Duodenal mucosa (tissue), 2 donors: ENCODE measurements at regions not wholly inside any gene's neighbourhood (a gene's known extent, or its start where the extent isn't known, plus 50 kb on each side); places are given as distances from the start of the nearest gene placed in this dataset.

Source experiments
- H3K27ac ChIP-seq: one replicate; pipeline ENCODE4 v1.7.0; 2013; ENCODE audit warnings: low read depth, low read length
- H3K27me3 ChIP-seq, 2 donors: one replicate each; pipeline ENCODE4 v1.7.0; 2013; ENCODE audit warnings: low read length in 2 of 2, control low read depth in 1 of 2; ENCODE audit not compliant: insufficient read depth in 2 of 2, control insufficient read depth in 1 of 2
- H3K36me3 ChIP-seq, 2 donors: one replicate each; pipeline ENCODE4 v1.7.0; 2013; ENCODE audit warnings: low read length in 2 of 2, control low read depth in 1 of 2; ENCODE audit not compliant: insufficient read depth in 2 of 2, control insufficient read depth in 1 of 2
- H3K4me1 ChIP-seq, 2 donors: one replicate each; pipeline ENCODE4 v1.7.0; 2013; ENCODE audit warnings: low read length in 2 of 2, control low read depth in 1 of 2; ENCODE audit not compliant: insufficient read depth in 2 of 2, control insufficient read depth in 1 of 2
- H3K4me3 ChIP-seq, 2 donors: one replicate each; pipeline ENCODE4 v1.7.0; 2013; ENCODE audit warnings: low read length in 2 of 2, low read depth in 1 of 2
- H3K9ac ChIP-seq, 2 donors: one replicate each; pipeline ENCODE4 v1.7.0; 2013; ENCODE audit warnings: low read length in 2 of 2, low read depth in 1 of 2
- H3K9me3 ChIP-seq, 2 donors: one replicate each; pipeline ENCODE4 v1.7.0; 2013; ENCODE audit warnings: low read length in 2 of 2, control low read depth in 1 of 2; ENCODE audit not compliant: control insufficient read depth in 1 of 2

DNA sequence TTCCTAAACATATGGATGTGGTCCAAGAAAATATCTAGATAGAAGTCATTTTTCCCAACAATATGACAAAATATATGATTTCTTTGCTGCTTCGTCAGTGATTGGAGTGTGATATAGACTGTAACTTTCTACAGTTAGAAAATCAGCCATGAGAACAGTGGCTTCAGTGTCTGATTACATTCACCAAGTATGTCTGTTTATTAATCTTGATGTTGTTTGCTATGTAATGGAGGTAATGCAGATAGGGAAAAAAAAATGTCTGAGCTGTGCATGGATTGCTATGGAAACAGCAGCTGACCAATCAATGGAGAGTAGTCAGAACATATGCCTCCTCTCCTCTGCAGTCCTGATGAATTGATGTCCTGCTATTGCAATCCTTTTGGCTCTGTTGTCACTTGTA, 72.3 kb upstream of the GAP43 start:
- Histone ChIP-seq H3K27me3 (no peaks in the 10 kb centered on the region), H3K27ac (no peak overlapping the region), H3K4me3 (no peak overlapping the region)

DNA sequence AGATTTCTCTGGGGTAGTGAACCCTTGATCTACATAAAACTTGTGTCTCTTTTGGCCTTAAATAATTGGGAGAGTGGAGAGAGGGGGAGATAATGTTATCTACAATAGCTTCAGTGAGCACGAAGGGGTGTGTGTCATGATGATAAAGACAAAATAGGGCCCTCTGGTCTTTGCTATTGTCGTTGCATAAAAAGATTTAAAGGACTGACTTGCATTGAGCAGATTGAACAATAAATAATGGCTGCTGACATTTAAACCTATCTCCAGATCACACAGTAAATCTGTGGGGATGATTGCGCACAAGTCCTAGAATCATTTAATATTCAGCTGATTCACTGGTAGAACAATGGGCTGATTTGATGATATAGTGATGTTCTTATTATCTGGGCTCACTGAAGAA, 71.3 kb upstream of the GAP43 start:
- H3K9me3 ChIP-seq = no peaks in the 10 kb centered on the region
- H3K4me1 ChIP-seq = no peaks in the 10 kb centered on the region

More for the DNA sequence above, 72.3 kb upstream of the GAP43 start:
- H3K36me3 ChIP-seq = no peaks in the 10 kb centered on the region
- H3K4me1 ChIP-seq = no peaks in the 10 kb centered on the region
- no peak overlapping the region for H3K9ac ChIP-seq
- H3K9me3 ChIP-seq = no peaks in the 10 kb centered on the region

DNA sequence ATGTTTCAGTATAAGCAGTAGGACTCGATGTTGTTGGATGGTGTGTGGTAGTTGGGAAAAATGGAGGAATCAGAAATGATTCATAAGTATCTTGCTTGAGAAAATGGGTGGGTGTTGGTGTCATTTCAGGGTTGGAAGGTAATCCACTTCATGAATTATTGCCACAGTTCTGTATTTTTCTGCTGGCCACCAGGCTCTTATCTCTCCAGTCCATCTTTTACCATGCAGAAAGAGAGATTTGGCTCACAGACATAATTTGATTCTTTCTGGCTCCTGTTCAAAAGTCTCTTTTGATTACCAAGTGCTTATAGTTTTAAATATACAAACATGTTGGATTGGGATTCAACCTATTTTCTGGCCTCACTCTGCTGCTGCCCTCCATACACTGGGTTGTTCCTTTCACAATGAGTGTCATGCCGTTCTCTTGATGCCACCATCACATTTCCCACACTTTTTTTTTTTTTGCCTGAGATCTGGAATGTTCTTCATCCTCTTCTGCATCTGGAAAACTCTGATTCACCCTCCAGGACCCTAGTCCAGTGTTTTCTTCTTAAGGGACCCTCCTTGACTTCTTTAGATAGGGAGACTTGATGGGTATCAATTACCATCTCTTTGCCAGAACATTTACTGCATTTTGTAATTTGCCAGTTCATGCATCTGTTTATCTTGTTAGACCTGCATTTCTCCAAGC, 69.4 kb upstream of the GAP43 start:
- no peaks in the 10 kb centered on the region for H3K36me3 ChIP-seq
- H3K4me1 ChIP-seq = no peaks in the 10 kb centered on the region
- H3K27me3 ChIP-seq = no peaks in the 10 kb centered on the region
- no peak overlapping the region for H3K9ac ChIP-seq
- H3K4me3 ChIP-seq = no peak overlapping the region
- no peak overlapping the region for H3K27ac ChIP-seq
- no peaks in the 10 kb centered on the region for H3K9me3 ChIP-seq

More for the DNA sequence above, 71.3 kb upstream of the GAP43 start:
- no peaks in the 10 kb centered on the region for H3K27me3 ChIP-seq
- no peak overlapping the region for H3K4me3 ChIP-seq
- H3K36me3 ChIP-seq = no peaks in the 10 kb centered on the region
- H3K27ac ChIP-seq = no peak overlapping the region
- H3K9ac ChIP-seq = no peak overlapping the region

DNA sequence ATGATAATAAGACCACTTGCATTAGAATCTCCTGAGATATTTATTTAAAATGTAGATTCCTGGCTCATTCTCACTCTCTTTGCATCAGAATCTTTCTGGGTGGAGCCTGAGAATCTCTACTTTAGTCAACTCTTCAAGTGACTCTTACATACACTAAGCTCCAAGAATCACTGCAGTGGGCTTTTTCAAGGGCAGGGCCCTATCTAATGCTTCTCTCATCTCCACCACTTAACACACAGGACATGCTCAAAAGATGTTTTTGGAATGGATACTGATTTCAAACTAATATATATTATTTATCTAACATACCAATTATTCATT, 68.9 kb upstream of the GAP43 start:
- H3K36me3 ChIP-seq = no peaks in the 10 kb centered on the region
- no peak overlapping the region for H3K4me3 ChIP-seq
- H3K9ac ChIP-seq = no peak overlapping the region
- no peaks in the 10 kb centered on the region for H3K4me1 ChIP-seq
- no peaks in the 10 kb centered on the region for H3K27me3 ChIP-seq
- no peak overlapping the region for H3K27ac ChIP-seq
- no peaks in the 10 kb centered on the region for H3K9me3 ChIP-seq

DNA sequence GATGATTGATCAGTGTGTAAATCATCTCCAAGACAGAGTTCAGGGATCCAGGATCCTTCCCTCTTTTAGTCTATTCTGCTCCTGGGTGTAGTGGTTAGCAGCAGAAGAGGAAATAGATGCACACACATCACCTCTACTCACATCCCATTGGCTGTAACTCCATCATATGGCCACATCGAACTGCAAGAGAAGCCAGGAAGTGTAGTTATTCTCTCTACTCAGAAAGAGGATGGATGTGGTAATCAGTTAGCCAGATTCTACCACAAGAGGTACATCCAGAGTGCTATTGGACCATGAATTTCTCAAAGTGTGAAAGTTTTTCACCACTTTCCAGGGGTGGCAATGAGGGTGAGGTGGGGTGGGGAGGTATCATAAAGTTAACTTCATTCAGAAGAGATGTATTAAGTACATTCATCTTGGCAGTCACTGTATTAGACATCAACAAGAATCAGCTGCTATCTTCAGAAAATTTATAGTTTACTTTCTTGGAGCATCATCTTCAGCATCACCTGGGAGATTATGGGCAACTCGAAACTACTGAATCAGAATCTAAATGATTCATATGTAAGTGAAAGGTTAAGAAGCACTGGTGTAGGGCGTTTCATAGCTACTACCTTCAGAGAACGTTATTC, 60.6 kb upstream of the GAP43 start:
- no peaks in the 10 kb centered on the region for H3K4me1 ChIP-seq
- H3K9ac ChIP-seq = no peak overlapping the region
- no peaks in the 10 kb centered on the region for H3K27me3 ChIP-seq
- H3K4me3 ChIP-seq = no peak overlapping the region
- no peaks in the 10 kb centered on the region for H3K36me3 ChIP-seq
- no peaks in the 10 kb centered on the region for H3K9me3 ChIP-seq
- no peak overlapping the region for H3K27ac ChIP-seq

DNA sequence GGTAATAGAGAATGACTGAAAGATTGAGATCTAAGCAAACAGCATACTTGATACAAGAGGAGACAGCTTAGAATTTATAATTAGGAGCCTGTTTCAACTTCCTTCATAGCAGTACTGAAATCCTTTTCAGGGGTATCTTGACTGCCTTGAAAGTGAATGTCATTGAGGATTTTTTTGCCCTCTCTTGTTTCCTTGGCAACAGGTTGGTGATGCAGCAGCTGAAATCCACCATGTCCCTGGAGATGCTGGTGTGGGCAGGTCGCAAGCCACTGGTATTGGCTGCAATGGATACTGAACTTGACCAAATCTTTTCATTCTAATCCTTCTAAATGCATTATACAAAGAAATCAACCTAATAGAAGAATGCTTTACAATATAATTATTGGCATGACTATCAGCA, 59.3 kb upstream of the GAP43 start:
- H3K9me3 ChIP-seq = no peaks in the 10 kb centered on the region
- no peak overlapping the region for H3K9ac ChIP-seq
- no peaks in the 10 kb centered on the region for H3K27me3 ChIP-seq
- no peak overlapping the region for H3K27ac ChIP-seq
- H3K36me3 ChIP-seq = no peaks in the 10 kb centered on the region
- no peaks in the 10 kb centered on the region for H3K4me1 ChIP-seq
- H3K4me3 ChIP-seq = no peak overlapping the region

GRCh38 chr3:115571413-115571812, 51.9 kb upstream of the GAP43 start:
- H3K36me3 ChIP-seq = no peaks in the 10 kb centered on the region
- H3K9me3 ChIP-seq = no peaks in the 10 kb centered on the region
- H3K27me3 ChIP-seq = no peaks in the 10 kb centered on the region
- peaks cover 0 to 6% of the 10 kb centered on the region in 2 donors for H3K4me1 ChIP-seq
- no peak overlapping the region for H3K27ac ChIP-seq
- H3K4me3 ChIP-seq = no peak overlapping the region
- H3K9ac ChIP-seq = no peak overlapping the region
